ENCODE measurements at regions not wholly inside any gene's neighbourhood (a gene's known extent, or its start where the extent isn't known, plus 50 kb on each side); places are given as distances from the start of the nearest gene placed in this dataset.

DNA sequence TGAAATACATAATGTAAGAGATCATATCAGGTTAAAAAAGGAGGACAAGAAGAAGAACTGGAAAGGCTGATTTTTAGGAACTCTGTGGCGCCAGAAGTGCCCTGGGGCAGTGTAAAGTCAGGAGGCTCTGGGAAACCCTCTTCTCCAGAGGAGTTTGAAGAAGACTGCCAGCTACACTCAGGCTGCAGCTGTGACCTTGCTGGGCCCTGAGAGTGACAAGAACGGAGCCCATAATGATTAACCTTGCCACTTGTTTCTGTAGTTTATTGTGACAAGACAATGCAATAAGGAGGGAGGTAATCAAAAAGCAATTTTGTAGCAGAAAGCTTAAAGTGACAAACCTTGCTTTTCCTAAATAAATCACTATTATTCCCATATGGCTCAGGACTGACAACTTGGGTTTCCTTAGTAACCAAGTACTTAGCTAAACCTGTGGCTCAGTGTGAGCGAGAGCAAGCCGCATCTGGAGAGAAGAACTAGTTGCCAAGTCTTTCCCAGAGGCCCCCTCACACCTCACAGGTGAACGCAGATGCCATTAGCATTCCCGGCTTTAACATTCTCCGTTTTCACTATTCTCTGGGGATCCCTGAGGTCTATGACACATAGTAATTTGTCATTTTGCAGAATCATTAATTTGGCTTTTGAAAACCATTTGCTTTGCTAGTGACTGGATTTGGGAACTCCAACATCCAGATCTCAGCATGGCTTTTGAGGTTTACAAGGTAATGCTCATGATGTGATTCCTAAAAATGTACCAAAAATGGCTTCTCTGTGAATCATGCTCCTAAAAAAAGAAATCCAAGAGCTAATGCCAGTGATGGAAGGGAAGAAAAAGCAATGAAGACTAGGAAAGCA, 115.9 kb downstream of the OMA1 start:
- DNase-seq (ENCODE audit: low read depth) = no peak
- TF ChIP-seq, protein P1, sequence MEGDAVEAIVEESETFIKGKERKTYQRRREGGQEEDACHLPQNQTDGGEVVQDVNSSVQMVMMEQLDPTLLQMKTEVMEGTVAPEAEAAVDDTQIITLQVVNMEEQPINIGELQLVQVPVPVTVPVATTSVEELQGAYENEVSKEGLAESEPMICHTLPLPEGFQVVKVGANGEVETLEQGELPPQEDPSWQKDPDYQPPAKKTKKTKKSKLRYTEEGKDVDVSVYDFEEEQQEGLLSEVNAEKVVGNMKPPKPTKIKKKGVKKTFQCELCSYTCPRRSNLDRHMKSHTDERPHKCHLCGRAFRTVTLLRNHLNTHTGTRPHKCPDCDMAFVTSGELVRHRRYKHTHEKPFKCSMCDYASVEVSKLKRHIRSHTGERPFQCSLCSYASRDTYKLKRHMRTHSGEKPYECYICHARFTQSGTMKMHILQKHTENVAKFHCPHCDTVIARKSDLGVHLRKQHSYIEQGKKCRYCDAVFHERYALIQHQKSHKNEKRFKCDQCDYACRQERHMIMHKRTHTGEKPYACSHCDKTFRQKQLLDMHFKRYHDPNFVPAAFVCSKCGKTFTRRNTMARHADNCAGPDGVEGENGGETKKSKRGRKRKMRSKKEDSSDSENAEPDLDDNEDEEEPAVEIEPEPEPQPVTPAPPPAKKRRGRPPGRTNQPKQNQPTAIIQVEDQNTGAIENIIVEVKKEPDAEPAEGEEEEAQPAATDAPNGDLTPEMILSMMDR (IDR thresholded peaks at IDR 0.05; ENCODE audit: insufficient read depth, low read depth, low read length, missing control alignments) = no peak
- no peak overlapping the region for H3K4me3 ChIP-seq (ENCODE audit: low read depth, low read length)

DNA sequence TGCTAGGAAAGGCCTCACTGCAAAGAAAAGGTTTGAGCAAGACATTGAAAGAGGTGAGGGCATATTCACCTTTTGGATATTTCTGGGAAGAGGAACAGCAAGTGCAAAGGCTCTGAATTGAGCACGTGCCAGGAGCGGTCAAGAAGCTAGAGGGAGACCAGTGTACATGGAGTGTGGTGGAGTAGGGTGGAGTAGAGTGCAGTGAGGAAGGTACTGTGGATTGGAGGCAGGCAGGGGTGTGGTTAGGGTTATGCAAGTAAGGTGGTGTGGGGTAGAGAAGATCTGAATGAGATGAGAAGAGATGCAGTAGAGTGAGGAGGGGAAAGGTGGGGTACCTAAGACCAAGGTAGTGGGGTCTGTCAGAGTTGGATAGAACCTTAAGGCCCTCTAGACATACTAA, 119.6 kb downstream of the OMA1 start:
- TF ChIP-seq, protein P1 (IDR thresholded peaks at IDR 0.05; ENCODE audit: insufficient read depth, low read depth, low read length, missing control alignments) = no peak
- DNase-seq (ENCODE audit: low read depth) = no peak

DNA sequence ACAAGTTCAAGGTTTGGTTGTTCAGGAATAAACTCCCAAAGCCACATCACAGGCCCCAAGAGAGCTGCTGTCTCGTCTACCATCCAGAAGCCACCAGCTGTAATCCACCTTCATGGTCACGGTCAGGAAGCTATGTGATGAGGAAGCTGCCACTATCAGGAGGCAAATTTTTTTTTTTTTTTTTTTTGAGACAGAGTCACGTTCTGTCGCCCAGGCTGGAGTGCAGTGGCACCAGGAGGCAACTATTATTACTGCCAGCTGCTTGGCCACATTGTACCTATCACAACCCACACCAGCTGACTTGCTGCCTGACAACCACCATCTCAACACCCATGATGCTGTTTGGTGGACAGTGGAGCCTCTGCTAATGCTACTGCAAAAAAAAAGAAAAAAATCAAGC, 124.1 kb downstream of the OMA1 start:
- TF ChIP-seq, protein P1 (IDR thresholded peaks at IDR 0.05; ENCODE audit: insufficient read depth, low read depth, low read length, missing control alignments) = no peak
- H3K4me3 ChIP-seq (ENCODE audit: low read depth, low read length) = no peak overlapping the region
- no peak for DNase-seq (ENCODE audit: low read depth)

More for the DNA sequence above, 119.6 kb downstream of the OMA1 start:
- no peak overlapping the region for H3K4me3 ChIP-seq (ENCODE audit: low read depth, low read length)

DNA sequence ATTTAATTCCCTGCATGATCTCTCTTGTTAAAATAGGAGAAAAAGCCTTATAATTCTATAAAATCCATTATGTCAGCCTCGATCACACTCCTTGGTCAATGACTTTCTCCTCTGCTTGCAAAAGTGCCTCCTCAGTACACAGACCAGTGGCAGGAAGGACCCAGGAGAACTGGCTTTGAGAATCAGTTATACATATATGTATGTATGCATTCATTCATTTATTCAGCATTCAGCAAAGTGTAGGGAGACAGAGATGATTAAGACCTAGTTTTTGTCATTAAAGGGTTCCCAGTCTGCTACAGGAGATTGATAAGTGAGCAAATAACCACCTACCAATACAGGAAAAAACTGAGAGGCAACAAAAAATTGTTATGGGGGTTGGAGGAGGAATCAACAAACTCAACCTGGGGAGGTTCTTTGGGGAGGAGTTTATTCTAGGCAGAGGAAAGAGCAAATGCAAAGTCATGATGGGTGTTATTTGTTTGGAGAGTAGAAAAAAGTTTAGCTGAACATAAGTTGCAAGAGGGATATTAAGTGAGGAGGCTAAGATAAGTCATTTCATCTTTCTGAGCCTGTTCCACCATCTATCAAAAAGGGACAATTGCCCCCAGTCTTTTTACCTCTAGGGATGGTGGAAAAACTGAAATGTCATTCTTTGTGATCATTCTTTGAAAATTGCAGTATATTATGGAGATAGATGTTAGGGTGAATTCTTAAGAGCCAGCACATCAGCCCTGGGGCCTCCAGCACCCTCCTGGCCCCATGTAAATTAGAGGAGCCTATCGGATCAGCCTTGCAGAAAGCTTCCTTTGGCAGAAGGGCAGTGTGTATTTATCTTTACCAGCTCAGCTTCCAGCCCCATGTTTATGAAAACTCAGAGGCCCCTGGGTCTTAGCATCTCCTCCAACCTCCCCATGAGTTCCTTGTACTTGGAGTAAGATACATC, 128.0 kb downstream of the OMA1 start:
- TF ChIP-seq, protein P1 (IDR thresholded peaks at IDR 0.05; ENCODE audit: insufficient read depth, low read depth, low read length, missing control alignments) = no peak
- no peak for DNase-seq (ENCODE audit: low read depth)

DNA sequence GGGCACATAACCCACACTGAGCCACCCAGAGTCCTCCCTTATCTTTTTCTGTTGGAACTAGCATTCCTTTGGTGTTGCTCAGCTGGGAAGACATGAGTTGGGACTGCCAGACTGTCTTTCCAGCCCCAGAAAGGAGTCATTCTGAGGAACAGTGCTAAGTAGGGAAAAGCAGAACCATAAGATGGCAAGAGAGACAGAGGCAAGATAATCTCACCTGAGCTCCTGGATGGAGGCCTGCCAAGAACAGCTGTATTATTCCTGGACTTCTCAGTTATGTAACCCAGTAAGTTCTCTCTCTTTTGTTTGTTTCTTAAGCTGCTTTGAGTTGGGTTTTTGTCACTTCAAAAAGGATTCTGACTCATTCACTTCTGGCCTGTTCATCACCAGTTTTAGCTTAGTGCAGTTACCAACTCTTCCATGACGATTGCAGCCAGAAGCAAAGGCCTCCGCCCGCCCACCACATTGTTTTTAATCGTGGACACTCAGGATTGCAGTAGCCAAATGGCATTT, 134.4 kb downstream of the OMA1 start:
- H3K4me3 ChIP-seq (ENCODE audit: low read depth, low read length) = no peak overlapping the region
- TF ChIP-seq, protein P1 (IDR thresholded peaks at IDR 0.05; ENCODE audit: insufficient read depth, low read depth, low read length, missing control alignments) = no peak
- no peak for DNase-seq (ENCODE audit: low read depth)

More for the DNA sequence above, 128.0 kb downstream of the OMA1 start:
- no peak overlapping the region for H3K4me3 ChIP-seq (ENCODE audit: low read depth, low read length)

DNA sequence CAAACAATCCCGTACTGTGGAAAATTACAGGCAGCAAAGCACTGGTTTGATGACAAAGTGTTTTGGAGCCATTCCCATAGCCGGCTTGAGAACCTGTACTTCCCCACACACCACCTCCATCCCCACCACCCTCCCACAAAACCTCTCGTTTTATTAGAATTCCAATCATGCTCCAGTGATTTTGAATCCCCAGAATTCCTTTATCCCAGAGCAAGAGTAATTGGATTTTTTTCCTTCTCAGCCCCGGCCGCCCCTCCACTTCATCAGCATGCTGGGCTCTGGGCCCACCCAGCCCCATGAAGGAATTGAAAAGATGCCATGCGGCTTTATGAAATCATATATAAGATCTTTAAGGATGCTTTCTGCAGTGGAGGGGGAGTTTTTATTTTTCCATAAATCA, 136.6 kb downstream of the OMA1 start:
- no peak overlapping the region for H3K4me3 ChIP-seq (ENCODE audit: low read depth, low read length)
- TF ChIP-seq, protein P1 (IDR thresholded peaks at IDR 0.05; ENCODE audit: insufficient read depth, low read depth, low read length, missing control alignments) = no peak
- DNase-seq (ENCODE audit: low read depth) = no peak
